ENCODE measurements at regions not wholly inside any gene's neighbourhood (a gene's known extent, or its start where the extent isn't known, plus 50 kb on each side); places are given as distances from the start of the nearest gene placed in this dataset.

- DNase-seq, result no peak
Observed at GRCh38 chr9:78753039-78753438, 456.1 kb downstream of the PSAT1 start.

GRCh38 chr9:78756813-78757510 is 460.0 kb downstream of the PSAT1 start:
- no peak for DNase-seq

GRCh38 chr9:78763424-78763823 is 466.5 kb downstream of the PSAT1 start:
- no peak for DNase-seq

- no peak for DNase-seq
Observed at GRCh38 chr9:78765861-78766260, 468.9 kb downstream of the PSAT1 start.

GRCh38 chr9:78767490-78767889 is 470.6 kb downstream of the PSAT1 start:
- DNase-seq, result no peak

- no peak for DNase-seq
Observed at GRCh38 chr9:78769690-78770089, 472.8 kb downstream of the PSAT1 start.

GRCh38 chr9:78775211-78775610 is 478.3 kb downstream of the PSAT1 start:
- DNase-seq, result no peak

- DNase-seq, result no peak
Observed at GRCh38 chr9:78775696-78776295, 478.9 kb downstream of the PSAT1 start.

GRCh38 chr9:78777747-78778146 is 480.8 kb downstream of the PSAT1 start:
- DNase-seq, result no peak

GRCh38 chr9:78778318-78778717 is 481.4 kb downstream of the PSAT1 start:
- no peak for DNase-seq

- no peak for DNase-seq
Observed at GRCh38 chr9:78778861-78779374, 482.0 kb downstream of the PSAT1 start.

- DNase-seq, result no peak
Observed at GRCh38 chr9:78781681-78782080, 484.8 kb downstream of the PSAT1 start.

- no peak for DNase-seq
Observed at GRCh38 chr9:78782234-78782633, 485.3 kb downstream of the PSAT1 start.

- no peak for DNase-seq
Observed at GRCh38 chr9:78782858-78783257, 485.9 kb downstream of the PSAT1 start.

- no peak for DNase-seq
Observed at GRCh38 chr9:78783743-78784142, 486.8 kb downstream of the PSAT1 start.

- no peak for DNase-seq
Observed at GRCh38 chr9:78786794-78787193, 489.9 kb downstream of the PSAT1 start.

- DNase-seq, result no peak
Observed at GRCh38 chr9:78788101-78788500, 491.2 kb downstream of the PSAT1 start.

- DNase-seq, result no peak
Observed at GRCh38 chr9:78791779-78792178, 494.9 kb downstream of the PSAT1 start.

- no peak for DNase-seq
Observed at GRCh38 chr9:78792745-78793144, 495.8 kb downstream of the PSAT1 start.

- DNase-seq, result no peak
Observed at GRCh38 chr9:78805771-78806170, 508.8 kb downstream of the PSAT1 start.

GRCh38 chr9:78806492-78807160 is 509.7 kb downstream of the PSAT1 start:
- DNase-seq, result no peak

- DNase-seq, result no peak
Observed at GRCh38 chr9:78807286-78807685, 510.4 kb downstream of the PSAT1 start.

GRCh38 chr9:78808048-78808447 is 511.1 kb downstream of the PSAT1 start:
- no peak for DNase-seq

GRCh38 chr9:78811622-78812276 is 514.8 kb downstream of the PSAT1 start:
- DNase-seq, result no peak
